ENCODE measurements at regions not wholly inside any gene's neighbourhood (a gene's known extent, or its start where the extent isn't known, plus 50 kb on each side); places are given as distances from the start of the nearest gene placed in this dataset.

- TF ChIP-seq POLR2AphosphoS5 (IDR thresholded peaks at IDR 0.05) (no peak), POLR2A (IDR thresholded peaks at IDR 0.05) (no peak), EP300 (IDR thresholded peaks at IDR 0.05; ENCODE audit: low read depth) (no peak), CTCF (IDR thresholded peaks at IDR 0.05) (no peak)
- in situ Hi-C loops (cut with MboI; ENCODE audit: low pct_ligation_motif_present in 1 of 4, low pct_unique_long_range_greater_than_20kb in 1 of 4, low sequenced_read_pairs in 3 of 4): no loop called here
Observed at GRCh38 chr3:106811376-106811775, 565.9 kb upstream of the CCDC54 start.

GRCh38 chr3:106813742-106814141 lies 563.5 kb upstream of the CCDC54 start:
- intact Hi-C loops (cut with DNase I; ENCODE audit: low total_unique reads) (no loop called here), in situ Hi-C loops (cut with MboI; ENCODE audit: low pct_ligation_motif_present in 1 of 4, low pct_unique_long_range_greater_than_20kb in 1 of 4, low sequenced_read_pairs in 3 of 4) (no loop called here)
- no peaks in the 10 kb centered on the region for H3K4me1 ChIP-seq
- H3K27me3 ChIP-seq: no peaks in the 10 kb centered on the region
- H3K27ac ChIP-seq: no peak overlapping the region
- H3K4me3 ChIP-seq: no peak overlapping the region
- no peak for DNase-seq
- H3K9me3 ChIP-seq: no peaks in the 10 kb centered on the region
- H3K36me3 ChIP-seq: no peaks in the 10 kb centered on the region
- 62 to 74% methylated on average over 3 of the region's 3 CpGs for WGBS, 2 donors (ENCODE audit: low coverage in 1 of 2)
- no peak for TF ChIP-seq CTCF (IDR thresholded peaks at IDR 0.05)
- TF ChIP-seq EP300 (IDR thresholded peaks at IDR 0.05; ENCODE audit: low read depth): no peak
- TF ChIP-seq POLR2AphosphoS5 (IDR thresholded peaks at IDR 0.05): no peak
- TF ChIP-seq POLR2A (IDR thresholded peaks at IDR 0.05): no peak

More at GRCh38 chr3:106811376-106811775, 565.9 kb upstream of the CCDC54 start:
- H3K27ac ChIP-seq: no peak overlapping the region
- no peaks in the 10 kb centered on the region for H3K9me3 ChIP-seq
- DNase-seq: no peak
- no peaks in the 10 kb centered on the region for H3K4me1 ChIP-seq
- 46 to 52% methylated on average over 3 of the region's 3 CpGs for WGBS, 2 donors (ENCODE audit: low coverage in 1 of 2)
- H3K4me3 ChIP-seq: no peak overlapping the region
- H3K36me3 ChIP-seq: no peaks in the 10 kb centered on the region
- intact Hi-C loops (cut with DNase I; ENCODE audit: low total_unique reads): no loop called here
- no peaks in the 10 kb centered on the region for H3K27me3 ChIP-seq

GRCh38 chr3:106814231-106814630 lies 563.0 kb upstream of the CCDC54 start:
- Histone ChIP-seq H3K9me3 (no peaks in the 10 kb centered on the region), H3K27me3 (no peaks in the 10 kb centered on the region), H3K27ac (no peak overlapping the region), H3K4me3 (no peak overlapping the region), H3K36me3 (no peaks in the 10 kb centered on the region), H3K4me1 (no peaks in the 10 kb centered on the region)
- in situ Hi-C loops (cut with MboI; ENCODE audit: low pct_ligation_motif_present in 1 of 4, low pct_unique_long_range_greater_than_20kb in 1 of 4, low sequenced_read_pairs in 3 of 4) (no loop called here), intact Hi-C loops (cut with DNase I; ENCODE audit: low total_unique reads) (no loop called here)
- 50 to 93% methylated on average over 1 of the region's 1 CpG for WGBS, 2 donors (ENCODE audit: low coverage in 1 of 2)
- TF ChIP-seq EP300 (IDR thresholded peaks at IDR 0.05; ENCODE audit: low read depth) (no peak), POLR2A (IDR thresholded peaks at IDR 0.05) (no peak), CTCF (IDR thresholded peaks at IDR 0.05) (no peak), POLR2AphosphoS5 (IDR thresholded peaks at IDR 0.05) (no peak)
- no peak for DNase-seq

GRCh38 chr3:106816838-106817237 lies 560.4 kb upstream of the CCDC54 start:
- no peak overlapping the region for H3K27ac ChIP-seq
- no peak for DNase-seq
- no peaks in the 10 kb centered on the region for H3K27me3 ChIP-seq
- intact Hi-C loops (cut with DNase I; ENCODE audit: low total_unique reads): no loop called here
- H3K4me1 ChIP-seq: no peaks in the 10 kb centered on the region
- H3K36me3 ChIP-seq: no peaks in the 10 kb centered on the region
- H3K4me3 ChIP-seq: no peak overlapping the region
- in situ Hi-C loops (cut with MboI; ENCODE audit: low pct_ligation_motif_present in 1 of 4, low pct_unique_long_range_greater_than_20kb in 1 of 4, low sequenced_read_pairs in 3 of 4): no loop called here
- TF ChIP-seq POLR2AphosphoS5 (IDR thresholded peaks at IDR 0.05): no peak
- TF ChIP-seq CTCF (IDR thresholded peaks at IDR 0.05): no peak
- TF ChIP-seq EP300 (IDR thresholded peaks at IDR 0.05; ENCODE audit: low read depth): no peak
- TF ChIP-seq POLR2A (IDR thresholded peaks at IDR 0.05): no peak
- H3K9me3 ChIP-seq: no peaks in the 10 kb centered on the region
- WGBS, 2 donors (ENCODE audit: low coverage in 1 of 2): 30 to 45% methylated on average over 2 of the region's 2 CpGs

Measured in transverse colon (tissue), 4 donors.